ENCODE measurements at regions not wholly inside any gene's neighbourhood (a gene's known extent, or its start where the extent isn't known, plus 50 kb on each side); places are given as distances from the start of the nearest gene placed in this dataset.

DNA sequence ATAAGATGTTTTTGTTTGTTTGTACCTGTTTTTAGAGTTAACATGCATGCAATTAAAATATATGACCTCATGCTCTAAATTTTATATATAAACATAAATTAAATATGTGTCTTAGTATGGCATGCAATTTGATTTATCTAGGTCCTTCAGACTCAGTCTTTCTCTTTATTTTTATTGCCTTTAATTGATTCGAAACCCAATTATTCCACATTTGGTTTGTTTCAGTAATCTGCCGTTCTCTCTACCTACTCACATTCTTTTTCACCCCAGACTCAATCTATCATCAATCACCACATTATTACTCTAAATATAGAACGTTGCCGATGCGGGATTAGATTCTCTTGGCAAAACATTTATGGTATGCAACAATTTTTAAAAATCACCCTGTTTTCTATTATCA lies 1492.8 kb downstream of the RAPGEF2 start:
- H3K4me1 ChIP-seq (ENCODE audit: control insufficient read depth in 1 of 2, low read depth in 2 of 2), result no peaks in the 10 kb centered on the region
- no peak overlapping the region for H3K4me3 ChIP-seq
- no peaks in the 10 kb centered on the region for H3K9me3 ChIP-seq
- H3K27me3 ChIP-seq (replicated peaks; ENCODE audit: insufficient read depth), result no peaks in the 10 kb centered on the region
- no peak for TF ChIP-seq CTCF (IDR thresholded peaks at IDR 0.05)
- H3K36me3 ChIP-seq, result no peaks in the 10 kb centered on the region
- no peak for ATAC-seq (ENCODE audit: insufficient number of reproducible peaks, low FRiP score, low read depth)
- DNase-seq (ENCODE audit: low spot score), result no peak
- H3K27ac ChIP-seq, result no peak overlapping the region

- Histone ChIP-seq H3K4me3 (no peak overlapping the region), H3K27ac (no peak overlapping the region), H3K36me3 (no peaks in the 10 kb centered on the region), H3K4me1 (ENCODE audit: control insufficient read depth in 1 of 2, low read depth in 2 of 2) (no peaks in the 10 kb centered on the region), H3K27me3 (replicated peaks; ENCODE audit: insufficient read depth) (no peaks in the 10 kb centered on the region), H3K9me3 (no peaks in the 10 kb centered on the region)
- no peak for TF ChIP-seq CTCF (IDR thresholded peaks at IDR 0.05)
- no peak for ATAC-seq (ENCODE audit: insufficient number of reproducible peaks, low FRiP score, low read depth)
- DNase-seq (ENCODE audit: low spot score), result no peak
Observed at GRCh38 chr4:160604541-160604940, 1501.7 kb downstream of the RAPGEF2 start.

DNA sequence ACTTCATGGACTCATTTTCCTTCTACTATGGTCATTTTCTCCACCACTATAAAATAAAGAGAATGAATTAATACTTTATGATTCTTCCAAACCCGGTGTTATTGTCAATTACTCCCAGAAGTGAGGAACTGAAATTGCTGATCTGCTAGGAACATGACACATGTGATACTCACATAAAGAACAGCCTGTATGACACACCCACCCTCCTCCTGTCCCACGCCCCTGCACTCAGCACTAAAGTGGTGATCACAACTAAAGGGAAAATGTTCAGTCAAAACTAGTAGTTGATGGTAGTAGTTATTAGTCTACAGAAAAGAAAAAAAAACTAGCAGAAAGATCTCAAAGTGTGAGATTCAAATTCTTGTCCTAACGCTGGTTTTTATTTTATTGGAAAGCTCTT lies 1508.3 kb downstream of the RAPGEF2 start:
- H3K4me1 ChIP-seq (ENCODE audit: control insufficient read depth in 1 of 2, low read depth in 2 of 2), result no peaks in the 10 kb centered on the region

DNA sequence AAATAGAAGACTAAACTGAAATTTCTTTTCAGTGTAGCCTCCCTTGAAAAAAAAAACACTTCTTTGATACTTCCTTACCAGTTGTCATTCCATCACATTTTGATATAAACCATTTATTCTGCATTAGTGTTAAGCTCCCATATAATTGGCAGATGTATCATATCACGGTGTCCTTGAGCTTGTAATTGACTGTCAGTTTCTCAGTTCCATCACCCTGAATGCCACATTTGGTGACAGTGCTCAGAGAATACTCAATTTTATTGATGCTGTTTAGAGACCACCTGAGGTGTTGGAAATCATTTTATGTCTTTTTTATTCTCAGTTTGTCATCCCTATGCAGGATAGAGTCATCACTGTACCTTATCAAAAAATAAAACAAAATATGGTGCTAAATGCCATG lies 1528.2 kb downstream of the RAPGEF2 start:
- TF ChIP-seq CTCF (IDR thresholded peaks at IDR 0.05), result no peak
- no peaks in the 10 kb centered on the region for H3K4me1 ChIP-seq (ENCODE audit: control insufficient read depth in 1 of 2, low read depth in 2 of 2)
- no peaks in the 10 kb centered on the region for H3K36me3 ChIP-seq
- H3K4me3 ChIP-seq, result no peak overlapping the region
- no peak for DNase-seq (ENCODE audit: low spot score)
- H3K27me3 ChIP-seq (replicated peaks; ENCODE audit: insufficient read depth), result no peaks in the 10 kb centered on the region
- H3K27ac ChIP-seq, result no peak overlapping the region
- H3K9me3 ChIP-seq, result no peaks in the 10 kb centered on the region
- no peak for ATAC-seq (ENCODE audit: insufficient number of reproducible peaks, low FRiP score, low read depth)

More for the DNA sequence above, 1508.3 kb downstream of the RAPGEF2 start:
- Histone ChIP-seq H3K27ac (no peak overlapping the region), H3K9me3 (no peaks in the 10 kb centered on the region), H3K27me3 (replicated peaks; ENCODE audit: insufficient read depth) (no peaks in the 10 kb centered on the region), H3K4me3 (no peak overlapping the region), H3K36me3 (no peaks in the 10 kb centered on the region)
- ATAC-seq (ENCODE audit: insufficient number of reproducible peaks, low FRiP score, low read depth), result no peak
- TF ChIP-seq CTCF (IDR thresholded peaks at IDR 0.05), result no peak
- no peak for DNase-seq (ENCODE audit: low spot score)

DNA sequence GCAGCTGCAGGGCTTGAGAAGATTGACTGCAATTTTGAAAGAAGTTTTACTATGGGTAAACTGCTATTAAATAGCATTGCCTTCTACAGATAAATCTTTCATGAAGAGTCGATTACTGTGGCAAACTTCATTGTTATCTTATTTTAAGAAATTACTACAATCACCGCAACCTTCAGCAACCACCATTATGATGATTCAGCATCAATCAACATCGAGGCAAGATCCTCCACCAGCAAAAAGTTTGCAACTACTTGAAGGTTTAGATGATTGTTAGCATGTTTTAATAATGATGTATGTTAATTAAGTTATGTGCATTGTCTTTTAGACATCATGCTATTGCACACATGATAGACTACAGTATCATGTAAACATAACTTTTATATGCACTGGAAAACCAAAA lies 1511.0 kb downstream of the FSTL5 start:
- Histone ChIP-seq H3K9me3 (no peaks in the 10 kb centered on the region), H3K27me3 (replicated peaks; ENCODE audit: insufficient read depth) (no peaks in the 10 kb centered on the region), H3K4me3 (no peak overlapping the region), H3K27ac (no peak overlapping the region), H3K4me1 (ENCODE audit: control insufficient read depth in 1 of 2, low read depth in 2 of 2) (no peaks in the 10 kb centered on the region), H3K36me3 (no peaks in the 10 kb centered on the region)
- DNase-seq (ENCODE audit: low spot score) (no peak), ATAC-seq (ENCODE audit: insufficient number of reproducible peaks, low FRiP score, low read depth) (no peak)
- no peak for TF ChIP-seq CTCF (IDR thresholded peaks at IDR 0.05)

Data from thoracic aorta (tissue), 2 donors.